IPS DF 4.7 (cell line): ENCODE measurements at regions not wholly inside any gene's neighbourhood (a gene's known extent, or its start where the extent isn't known, plus 50 kb on each side); places are given as distances from the start of the nearest gene placed in this dataset.

Experiments used
- DNase-seq: peaks from one replicate; pipeline ENCODE4 v3.0.0-alpha.2; 2013; ENCODE audit warnings: low spot score; ENCODE audit errors: extremely low read depth

GRCh38 chr17:79374087-79374689 lies 236.7 kb downstream of the RBFOX3 start:
- DNase-seq = no peak

- DNase-seq = no peak
Observed at GRCh38 chr17:79372470-79373238, 238.2 kb downstream of the RBFOX3 start.

GRCh38 chr17:79371984-79372383 lies 238.9 kb downstream of the RBFOX3 start:
- no peak for DNase-seq

GRCh38 chr17:79370594-79370993 lies 240.3 kb downstream of the RBFOX3 start:
- no peak for DNase-seq

GRCh38 chr17:79370126-79370525 lies 240.7 kb downstream of the RBFOX3 start:
- no peak for DNase-seq

- no peak for DNase-seq
Observed at GRCh38 chr17:79369532-79369931, 241.3 kb downstream of the RBFOX3 start.

- no peak for DNase-seq
Observed at GRCh38 chr17:79369001-79369400, 241.8 kb downstream of the RBFOX3 start.

GRCh38 chr17:79368521-79368920 lies 242.3 kb downstream of the RBFOX3 start:
- DNase-seq = no peak

GRCh38 chr17:79366988-79367571 lies 243.8 kb downstream of the RBFOX3 start:
- DNase-seq = no peak

- no peak for DNase-seq
Observed at GRCh38 chr17:79365836-79366770, 244.7 kb downstream of the RBFOX3 start.

GRCh38 chr17:79365351-79365750 lies 245.5 kb downstream of the RBFOX3 start:
- no peak for DNase-seq

GRCh38 chr17:79364315-79365094 lies 246.3 kb downstream of the RBFOX3 start:
- DNase-seq = no peak

- DNase-seq = no peak
Observed at GRCh38 chr17:79363552-79364275, 247.1 kb downstream of the RBFOX3 start.

GRCh38 chr17:79362772-79363305 lies 248.0 kb downstream of the RBFOX3 start:
- no peak for DNase-seq

- DNase-seq = no peak
Observed at GRCh38 chr17:79361873-79362771, 248.7 kb downstream of the RBFOX3 start.

GRCh38 chr17:79361221-79361734 lies 249.6 kb downstream of the RBFOX3 start:
- DNase-seq = no peak

GRCh38 chr17:79360196-79360595 lies 250.7 kb downstream of the RBFOX3 start:
- no peak for DNase-seq

- DNase-seq = no peak
Observed at GRCh38 chr17:79356839-79357447, 253.9 kb downstream of the RBFOX3 start.
